ENCODE measurements at regions not wholly inside any gene's neighbourhood (a gene's known extent, or its start where the extent isn't known, plus 50 kb on each side); places are given as distances from the start of the nearest gene placed in this dataset.

DNA sequence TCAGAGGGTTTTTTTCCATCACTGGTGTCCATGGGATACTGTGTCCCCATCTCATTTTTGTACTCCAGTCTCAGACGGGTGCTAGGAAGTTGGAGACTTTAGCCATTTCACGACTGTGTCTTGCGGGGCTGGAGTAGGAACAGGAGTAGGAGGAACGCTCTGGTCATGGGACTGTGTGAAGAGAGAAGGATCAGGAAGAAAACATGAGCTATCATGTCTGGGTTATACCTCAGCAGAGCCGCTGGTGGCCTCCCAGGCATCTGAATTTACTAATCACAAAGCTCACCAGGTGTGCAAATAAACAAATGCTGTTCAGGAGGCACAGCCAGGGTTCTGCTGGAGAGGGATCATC, 225.4 kb downstream of the SEC14L1 start:
- ATAC-seq, result no peak
- Mint-ChIP-seq H3K4me3 (no peak overlapping the region), H3K9me3 (no peaks in the 10 kb centered on the region), H3K27ac (peak overlapping the region; percentile 81), H3K4me1 (peaks cover 66% of the 10 kb centered on the region), H3K36me3 (peaks cover 4% of the 10 kb centered on the region)
- DNase-seq (ENCODE audit: low spot score in 2 of 2), result no peak

DNA sequence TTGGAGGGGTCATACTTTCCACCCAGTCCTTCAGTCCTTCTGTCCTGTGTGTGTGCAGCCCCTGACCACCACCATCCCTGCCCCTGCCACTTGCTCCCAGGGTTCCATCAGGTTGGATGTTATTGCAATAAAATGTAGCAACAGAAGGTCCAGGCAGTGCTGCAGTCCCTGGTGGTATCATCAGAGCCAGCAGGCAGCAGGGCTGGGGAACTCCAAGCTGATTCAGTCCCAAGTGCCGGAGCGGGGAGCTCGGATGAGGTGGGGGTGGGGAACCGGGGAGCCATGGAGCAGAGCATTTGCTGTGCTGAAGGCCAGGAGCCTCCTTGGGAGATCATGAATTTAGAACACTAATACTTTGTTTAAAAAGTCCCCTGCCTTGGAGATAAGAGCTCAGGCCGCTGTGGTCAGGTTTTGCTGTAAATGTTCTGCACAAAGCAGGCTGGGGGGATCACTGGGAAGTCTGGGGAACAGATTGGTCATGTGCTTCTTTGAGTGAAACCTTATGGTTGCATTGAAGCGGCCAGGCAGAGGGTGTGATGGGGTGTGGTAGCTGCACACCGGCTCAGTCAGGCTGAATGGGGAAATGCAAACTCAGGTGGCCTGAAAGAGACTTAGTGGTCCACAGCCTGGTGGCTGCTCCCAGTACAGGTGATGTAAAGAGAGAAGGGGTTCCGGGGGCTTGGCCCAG, 225.9 kb downstream of the SEC14L1 start:
- Mint-ChIP-seq H3K4me3 (no peak overlapping the region), H3K9me3 (no peaks in the 10 kb centered on the region), H3K36me3 (peaks cover 4% of the 10 kb centered on the region), H3K4me1 (peaks cover 68% of the 10 kb centered on the region), H3K27ac (no peak overlapping the region)
- DNase-seq (ENCODE audit: low spot score in 2 of 2) (no peak), ATAC-seq (no peak)

DNA sequence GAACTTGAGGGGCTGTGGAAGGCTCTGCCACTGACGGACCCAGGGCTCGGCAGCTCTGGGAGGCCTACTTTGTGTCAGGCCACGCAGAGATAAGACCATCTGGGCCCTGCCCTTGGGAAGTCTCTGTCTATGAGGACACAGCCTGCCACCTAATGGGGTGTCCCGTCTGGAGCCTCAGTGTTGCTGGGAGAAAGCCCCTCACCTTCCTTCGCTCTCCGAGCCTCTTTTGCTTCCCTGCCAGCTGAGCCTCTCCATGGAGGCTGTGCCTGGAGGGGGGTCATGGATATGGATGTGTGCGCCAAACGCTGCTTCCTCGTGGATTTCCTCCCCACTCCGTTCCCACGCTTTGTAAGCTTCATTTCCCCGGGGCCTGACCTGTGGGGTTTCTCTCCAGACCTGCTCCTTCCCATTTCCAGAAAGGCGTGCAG, 228.8 kb downstream of the SEC14L1 start:
- no peak for ATAC-seq
- Mint-ChIP-seq H3K4me3 (no peak overlapping the region), H3K27ac (no peak overlapping the region)

DNA sequence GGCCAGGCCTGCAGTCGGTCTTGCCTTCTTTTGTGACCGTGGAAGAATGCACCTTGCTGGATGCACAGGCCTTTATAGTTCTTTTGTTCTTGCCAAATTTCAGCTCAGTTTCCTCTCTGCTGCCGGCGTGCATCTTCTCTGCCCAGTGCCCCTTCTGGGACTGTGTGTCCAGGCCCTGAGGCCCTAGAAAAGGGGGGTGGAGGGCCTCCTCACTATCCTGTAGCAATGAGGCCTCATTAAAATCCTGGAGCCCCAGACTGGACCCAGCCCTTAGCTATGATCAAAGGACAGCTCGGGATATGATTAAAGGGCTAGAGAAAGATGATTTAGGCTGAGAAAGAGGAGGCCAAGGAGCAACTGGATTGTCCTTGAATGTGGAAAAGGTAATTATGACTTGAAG, 229.8 kb downstream of the SEC14L1 start:
- peaks cover 18% of the 10 kb centered on the region for H3K36me3 Mint-ChIP-seq
- no peaks in the 10 kb centered on the region for H3K9me3 Mint-ChIP-seq
- DNase-seq (ENCODE audit: low spot score in 2 of 2) (no peak), ATAC-seq (no peak)
- peak overlapping the region; percentile 7 for H3K4me3 Mint-ChIP-seq
- H3K27ac Mint-ChIP-seq, result peak overlapping the region; percentile 65
- peaks cover 63% of the 10 kb centered on the region for H3K4me1 Mint-ChIP-seq

More for the DNA sequence above, 228.8 kb downstream of the SEC14L1 start:
- H3K9me3 Mint-ChIP-seq, result no peaks in the 10 kb centered on the region
- H3K4me1 Mint-ChIP-seq, result peaks cover 61% of the 10 kb centered on the region
- no peak for DNase-seq (ENCODE audit: low spot score in 2 of 2)
- H3K36me3 Mint-ChIP-seq, result peaks cover 14% of the 10 kb centered on the region

DNA sequence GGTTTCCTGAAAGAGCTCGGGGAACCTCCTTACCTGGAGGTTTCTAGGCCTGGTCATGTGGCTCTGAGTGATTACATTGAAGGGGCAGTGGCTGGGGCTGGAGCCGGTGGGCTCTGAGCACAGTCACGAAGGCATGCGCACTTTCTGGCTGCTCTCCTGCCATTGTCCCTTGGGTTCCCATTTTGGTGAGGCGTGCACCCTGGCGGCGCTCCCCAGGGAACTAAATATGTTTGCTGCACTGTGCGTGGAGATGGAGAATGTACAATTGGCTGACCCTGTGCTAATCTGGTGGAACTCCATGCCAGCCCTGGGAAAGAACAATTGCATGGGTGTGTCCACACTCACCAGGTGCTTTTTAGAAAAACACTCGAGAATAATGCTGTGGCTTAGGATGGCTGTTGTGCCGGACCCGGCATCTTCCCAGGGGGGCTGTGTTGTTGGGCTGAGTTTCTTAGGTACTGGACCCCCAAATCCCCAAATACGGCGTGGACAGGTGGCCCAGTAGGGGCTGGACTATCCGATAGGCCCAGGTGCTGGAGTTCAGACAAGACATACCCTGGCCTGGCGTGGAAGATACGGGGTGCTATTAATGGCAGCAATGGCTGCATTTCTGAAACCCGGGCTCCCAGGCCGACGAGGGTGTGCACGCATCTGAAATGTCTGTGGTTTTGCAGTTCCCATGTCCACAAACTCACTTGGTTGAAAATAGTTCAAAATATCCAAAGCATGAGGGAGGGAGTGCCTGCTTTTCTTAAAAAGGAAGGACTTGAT, 230.5 kb downstream of the SEC14L1 start:
- peaks cover 63% of the 10 kb centered on the region for H3K4me1 Mint-ChIP-seq
- H3K36me3 Mint-ChIP-seq, result peaks cover 23% of the 10 kb centered on the region
- peak overlapping the region; percentile 88 for H3K4me3 Mint-ChIP-seq
- peak in 1 of 2 donors; percentile 47 for DNase-seq (ENCODE audit: low spot score in 2 of 2)
- H3K27ac Mint-ChIP-seq, result peak overlapping the region; percentile 65
- no peaks in the 10 kb centered on the region for H3K9me3 Mint-ChIP-seq
- no peak for ATAC-seq

DNA sequence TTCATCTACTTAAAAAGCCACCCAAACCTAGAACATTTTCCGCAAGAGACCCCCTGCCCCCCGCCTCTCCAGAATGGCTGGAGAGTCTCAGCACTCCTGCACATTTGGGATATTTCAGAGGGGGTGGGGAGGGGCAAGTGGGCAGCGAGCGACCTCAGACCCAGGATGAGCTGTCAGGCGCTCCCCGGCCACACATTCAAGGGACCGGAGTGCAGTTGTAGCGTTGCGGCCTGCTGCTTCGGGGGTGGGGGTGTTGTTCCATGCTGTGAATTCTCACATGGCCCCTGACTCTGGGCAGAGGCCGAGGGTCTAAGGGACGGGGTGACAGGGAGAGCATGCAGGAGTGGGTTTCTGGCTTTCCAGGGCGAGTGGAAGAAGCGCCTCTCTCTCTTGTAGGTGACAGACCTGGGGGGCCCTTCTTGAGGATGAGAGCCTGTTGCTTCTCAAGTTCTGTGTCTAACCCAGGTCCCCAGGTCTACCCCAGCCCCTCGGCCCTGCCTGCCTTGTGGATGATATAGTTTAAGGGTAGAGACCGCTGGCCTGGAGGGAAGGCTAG, 231.2 kb downstream of the SEC14L1 start:
- DNase-seq (ENCODE audit: low spot score in 2 of 2), result no peak

DNA sequence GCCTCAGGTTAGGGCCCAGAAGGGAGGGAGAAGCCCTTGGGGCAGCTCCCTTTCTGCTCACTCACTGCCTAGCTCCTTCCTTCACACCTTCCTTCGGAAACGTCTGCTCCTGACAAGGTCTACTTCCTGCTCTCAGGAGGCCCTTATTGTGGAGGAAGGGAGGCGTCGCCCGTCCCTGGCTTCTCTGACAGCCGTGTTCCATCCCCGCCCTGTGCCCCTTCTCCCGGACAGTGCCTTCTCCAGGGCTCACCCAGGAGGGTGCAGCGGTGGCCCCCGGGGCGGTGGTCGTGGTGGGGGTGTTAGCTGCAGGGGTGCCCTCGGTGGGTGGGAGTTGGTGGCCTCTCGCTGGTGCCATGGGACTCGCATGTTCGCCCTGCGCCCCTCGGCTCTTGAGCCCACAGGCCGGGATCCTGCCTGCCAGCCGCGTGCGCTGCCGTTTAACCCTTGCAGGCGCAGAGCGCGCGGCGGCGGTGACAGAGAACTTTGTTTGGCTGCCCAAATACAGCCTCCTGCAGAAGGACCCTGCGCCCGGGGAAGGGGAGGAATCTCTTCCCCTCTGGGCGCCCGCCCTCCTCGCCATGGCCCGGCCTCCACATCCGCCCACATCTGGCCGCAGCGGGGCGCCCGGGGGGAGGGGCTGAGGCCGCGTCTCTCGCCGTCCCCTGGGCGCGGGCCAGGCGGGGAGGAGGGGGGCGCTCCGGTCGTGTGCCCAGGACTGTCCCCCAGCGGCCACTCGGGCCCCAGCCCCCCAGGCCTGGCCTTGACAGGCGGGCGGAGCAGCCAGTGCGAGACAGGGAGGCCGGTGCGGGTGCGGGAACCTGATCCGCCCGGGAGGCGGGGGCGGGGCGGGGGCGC, 231.9 kb downstream of the SEC14L1 start:
- Mint-ChIP-seq H3K4me3 (peak overlapping the region; percentile 88), H3K4me1 (peaks cover 65% of the 10 kb centered on the region), H3K9me3 (no peaks in the 10 kb centered on the region), H3K27ac (peak overlapping the region; percentile 85), H3K36me3 (peaks cover 32% of the 10 kb centered on the region)
- DNase-seq (ENCODE audit: low spot score in 2 of 2) (peak; percentile 53 to 87), ATAC-seq (peak; percentile 38)

More for the DNA sequence above, 231.2 kb downstream of the SEC14L1 start:
- no peak for ATAC-seq
- peak overlapping the region; percentile 88 for H3K4me3 Mint-ChIP-seq
- peak overlapping the region; percentile 85 for H3K27ac Mint-ChIP-seq
- no peaks in the 10 kb centered on the region for H3K9me3 Mint-ChIP-seq
- H3K36me3 Mint-ChIP-seq, result peaks cover 29% of the 10 kb centered on the region
- H3K4me1 Mint-ChIP-seq, result peaks cover 63% of the 10 kb centered on the region

DNA sequence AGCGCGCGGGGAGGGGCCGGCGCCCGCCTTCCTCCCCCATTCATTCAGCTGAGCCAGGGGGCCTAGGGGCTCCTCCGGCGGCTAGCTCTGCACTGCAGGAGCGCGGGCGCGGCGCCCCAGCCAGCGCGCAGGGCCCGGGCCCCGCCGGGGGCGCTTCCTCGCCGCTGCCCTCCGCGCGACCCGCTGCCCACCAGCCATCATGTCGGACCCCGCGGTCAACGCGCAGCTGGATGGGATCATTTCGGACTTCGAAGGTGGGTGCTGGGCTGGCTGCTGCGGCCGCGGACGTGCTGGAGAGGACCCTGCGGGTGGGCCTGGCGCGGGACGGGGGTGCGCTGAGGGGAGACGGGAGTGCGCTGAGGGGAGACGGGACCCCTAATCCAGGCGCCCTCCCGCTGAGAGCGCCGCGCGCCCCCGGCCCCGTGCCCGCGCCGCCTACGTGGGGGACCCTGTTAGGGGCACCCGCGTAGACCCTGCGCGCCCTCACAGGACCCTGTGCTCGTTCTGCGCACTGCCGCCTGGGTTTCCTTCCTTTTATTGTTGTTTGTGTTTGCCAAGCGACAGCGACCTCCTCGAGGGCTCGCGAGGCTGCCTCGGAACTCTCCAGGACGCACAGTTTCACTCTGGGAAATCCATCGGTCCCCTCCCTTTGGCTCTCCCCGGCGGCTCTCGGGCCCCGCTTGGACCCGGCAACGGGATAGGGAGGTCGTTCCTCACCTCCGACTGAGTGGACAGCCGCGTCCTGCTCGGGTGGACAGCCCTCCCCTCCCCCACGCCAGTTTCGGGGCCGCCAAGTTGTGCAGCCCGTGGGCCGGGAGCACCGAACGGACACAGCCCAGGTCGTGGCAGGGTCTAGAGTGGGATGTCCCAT, 232.8 kb downstream of the SEC14L1 start:
- Mint-ChIP-seq H3K9me3 (no peaks in the 10 kb centered on the region), H3K36me3 (peaks cover 32% of the 10 kb centered on the region), H3K4me1 (peaks cover 69% of the 10 kb centered on the region), H3K27ac (peak overlapping the region; percentile 85), H3K4me3 (peak overlapping the region; percentile 88)
- ATAC-seq (peak; percentile 39), DNase-seq (ENCODE audit: low spot score in 2 of 2) (peak in 1 of 2 donors; percentile 75)

DNA sequence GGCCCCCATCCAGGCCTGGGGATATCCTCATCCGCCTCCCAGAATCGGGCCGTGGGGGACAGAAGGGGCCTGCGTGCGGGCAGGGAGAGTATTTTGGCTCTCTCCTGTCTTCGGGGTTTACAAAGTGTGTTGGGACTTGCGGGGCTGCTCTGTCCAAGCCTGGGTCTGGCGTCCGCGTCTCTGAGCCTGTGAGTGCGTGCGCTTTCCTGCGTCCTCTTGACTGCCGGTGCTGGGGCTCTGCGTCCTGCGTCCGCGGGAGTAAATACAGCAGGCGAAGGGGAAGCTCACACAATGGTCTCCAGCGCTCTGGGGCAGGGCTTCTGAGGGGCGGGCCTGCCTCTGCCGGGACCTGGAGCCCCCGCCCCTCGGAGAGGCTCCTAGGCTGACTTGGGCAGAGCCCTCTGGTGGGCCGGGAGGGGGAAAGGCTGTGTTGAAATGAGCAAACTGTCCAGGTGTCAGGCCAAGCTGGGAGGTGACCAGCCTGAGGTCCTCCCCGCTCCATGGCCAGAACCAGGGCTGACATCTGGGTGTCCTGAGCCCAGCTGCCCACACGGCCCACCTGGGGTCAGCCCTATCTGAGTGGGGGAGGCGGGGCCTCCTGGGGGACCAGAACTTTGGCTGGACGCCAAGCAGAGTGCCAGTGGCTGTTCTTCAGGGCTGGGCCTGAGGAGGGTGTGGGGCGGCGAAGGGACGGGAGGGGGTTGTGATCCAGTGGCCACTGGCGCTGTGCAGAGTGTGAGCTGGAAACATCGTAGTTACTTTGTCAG, 233.6 kb downstream of the SEC14L1 start:
- peak; percentile 82 for ATAC-seq
- H3K4me1 Mint-ChIP-seq, result peaks cover 70% of the 10 kb centered on the region
- H3K4me3 Mint-ChIP-seq, result peak overlapping the region; percentile 88
- peak overlapping the region; percentile 85 for H3K27ac Mint-ChIP-seq
- H3K36me3 Mint-ChIP-seq, result peaks cover 27% of the 10 kb centered on the region
- H3K9me3 Mint-ChIP-seq, result no peaks in the 10 kb centered on the region
- DNase-seq (ENCODE audit: low spot score in 2 of 2), result peak; percentile 57 to 83

DNA sequence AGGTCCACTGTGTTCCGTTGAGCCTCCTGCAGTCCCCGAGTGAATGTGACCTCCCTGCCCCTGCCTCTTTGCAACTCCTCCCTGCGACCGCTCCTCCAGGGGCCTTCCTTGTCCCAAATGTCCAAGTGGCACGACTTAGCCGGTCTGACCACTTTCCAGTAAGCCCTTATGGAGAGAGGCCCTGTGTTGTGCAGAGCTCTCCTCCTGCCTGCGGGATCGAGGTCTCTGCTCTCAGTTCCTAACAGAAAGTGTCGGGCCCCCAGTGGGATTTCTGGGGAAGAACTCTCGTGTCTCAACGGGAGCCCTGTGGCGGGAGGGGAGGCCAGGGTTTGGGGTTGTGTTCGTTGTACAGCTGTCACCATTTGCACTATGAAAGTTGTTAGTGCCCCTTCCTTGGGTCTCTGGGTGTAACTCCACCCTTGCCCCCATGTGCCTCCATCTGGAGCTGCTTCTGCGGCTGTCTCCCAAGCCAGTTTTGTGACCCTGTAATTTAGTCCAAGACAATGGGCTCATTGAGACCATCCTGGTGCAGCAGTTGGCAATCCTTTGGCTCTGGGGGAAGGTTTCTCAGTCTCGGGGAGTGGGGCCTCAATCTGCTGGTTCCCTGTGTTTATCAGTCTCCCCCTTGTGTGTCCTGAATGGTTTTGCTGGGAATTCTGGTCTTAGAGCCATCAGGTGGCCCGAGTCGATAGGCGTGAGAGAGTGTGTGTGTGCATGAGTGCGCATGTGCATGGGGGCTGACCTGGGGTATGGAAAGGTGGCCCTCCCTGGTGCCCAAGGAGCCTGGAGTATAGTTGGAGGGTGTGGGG, 234.5 kb downstream of the SEC14L1 start:
- no peak for DNase-seq (ENCODE audit: low spot score in 2 of 2)
- Mint-ChIP-seq H3K9me3 (no peaks in the 10 kb centered on the region), H3K36me3 (peaks cover 27% of the 10 kb centered on the region), H3K4me1 (peaks cover 76% of the 10 kb centered on the region), H3K4me3 (peak overlapping the region; percentile 88), H3K27ac (peak overlapping the region; percentile 85)
- no peak for ATAC-seq

DNA sequence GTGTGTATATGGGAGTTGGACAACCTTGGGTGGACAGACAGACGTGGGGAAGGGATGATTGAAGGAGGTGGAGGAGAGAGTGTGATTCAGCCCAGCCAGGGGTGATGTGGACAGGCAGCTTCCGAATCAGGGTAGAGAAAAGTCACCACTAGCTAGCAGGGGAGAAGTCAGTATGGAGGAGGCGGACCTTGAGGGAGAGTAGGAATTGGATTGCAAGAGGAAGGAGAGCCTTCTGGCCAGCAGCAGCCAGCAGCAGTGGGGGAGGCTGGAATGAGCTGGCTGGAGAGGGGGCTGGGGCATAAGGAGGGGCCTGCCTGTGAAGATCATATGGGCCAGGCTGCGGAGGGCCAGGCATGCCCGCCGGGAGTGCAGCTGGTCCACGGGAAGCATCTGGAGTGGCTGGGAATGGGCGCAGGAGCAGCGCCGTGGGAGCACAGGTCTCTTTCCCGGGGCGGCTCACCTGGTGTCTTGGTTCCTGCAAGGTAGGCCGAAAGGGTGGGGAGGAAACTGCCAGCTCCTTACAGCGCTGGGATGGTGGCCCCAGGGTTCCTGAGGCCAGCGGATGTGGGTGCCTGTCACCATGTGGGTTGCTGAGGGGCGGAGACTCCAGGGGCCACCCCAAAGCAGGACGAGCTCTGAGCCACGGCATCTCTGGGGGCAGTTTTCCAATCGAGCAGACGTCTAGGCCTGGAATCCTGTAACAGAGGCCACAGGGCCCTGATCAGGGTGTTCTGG, 235.3 kb downstream of the SEC14L1 start:
- Mint-ChIP-seq H3K36me3 (peaks cover 27% of the 10 kb centered on the region), H3K4me1 (peaks cover 74% of the 10 kb centered on the region), H3K9me3 (no peaks in the 10 kb centered on the region), H3K27ac (peak overlapping the region; percentile 85), H3K4me3 (peak overlapping the region; percentile 88)
- ATAC-seq, result peak; percentile 79
- DNase-seq (ENCODE audit: low spot score in 2 of 2), result peak; percentile 51 to 84

DNA sequence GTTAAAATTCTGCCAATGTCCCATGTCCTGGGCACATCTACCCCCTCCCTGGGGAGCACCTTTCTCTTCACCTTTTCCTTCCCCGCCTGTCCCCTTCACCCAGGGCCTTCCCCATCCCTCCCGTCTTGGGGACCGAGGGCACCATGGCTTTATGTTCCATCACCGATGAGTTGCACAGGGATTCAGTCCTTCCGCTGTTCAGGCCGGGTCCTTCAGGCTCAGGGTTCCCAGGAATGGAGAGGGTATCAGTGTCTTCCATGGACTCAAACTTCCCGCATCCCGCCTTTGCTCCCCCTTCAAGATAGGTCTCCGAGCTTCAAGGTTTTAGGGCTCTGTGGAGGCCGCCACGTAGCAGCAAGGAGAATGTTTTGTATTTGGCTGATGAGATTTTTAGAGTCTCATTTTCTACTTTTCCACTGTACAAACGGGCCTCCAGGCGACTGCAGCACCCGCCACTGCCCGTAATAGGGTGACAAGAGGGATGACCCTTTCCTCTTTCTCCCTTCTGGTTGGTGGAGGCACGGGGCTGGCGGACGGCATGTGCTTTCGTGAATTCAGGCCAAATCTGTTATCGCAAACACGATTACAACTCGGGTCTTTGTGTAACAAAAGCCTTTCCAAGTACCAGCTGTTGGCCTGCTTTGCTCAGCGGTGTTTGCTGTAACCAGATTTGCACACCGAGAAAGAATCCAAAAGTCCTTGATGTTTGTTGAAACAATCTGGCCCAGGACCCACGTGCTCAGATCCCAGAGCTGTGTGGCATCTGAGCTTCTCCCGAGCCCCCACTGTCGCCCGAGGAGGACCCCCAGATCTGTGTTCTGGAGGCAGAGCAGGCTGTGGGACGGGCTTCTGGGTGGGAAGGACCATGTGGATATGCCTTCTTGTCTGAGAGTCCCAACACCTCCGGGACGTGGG, 236.3 kb downstream of the SEC14L1 start:
- H3K36me3 Mint-ChIP-seq, result peaks cover 33% of the 10 kb centered on the region
- peak overlapping the region; percentile 85 for H3K27ac Mint-ChIP-seq
- peak overlapping the region; percentile 88 for H3K4me3 Mint-ChIP-seq
- ATAC-seq (no peak), DNase-seq (ENCODE audit: low spot score in 2 of 2) (no peak)
- H3K4me1 Mint-ChIP-seq, result peaks cover 79% of the 10 kb centered on the region
- H3K9me3 Mint-ChIP-seq, result no peaks in the 10 kb centered on the region

Data from stimulated activated effector memory CD8-positive, alpha-beta T cell treated with anti-CD3 and anti-CD28 coated beads, Interleukin-12 subunit alpha, Interleukin-12 subunit beta, amount 100 ng/mL, for 72 hours (primary cell).